Chondrocyte (in vitro differentiated cells): ENCODE measurements at regions not wholly inside any gene's neighbourhood (a gene's known extent, or its start where the extent isn't known, plus 50 kb on each side); places are given as distances from the start of the nearest gene placed in this dataset.

ENCODE experiments used
- DNase-seq: peaks from one replicate; pipeline ENCODE4 v3.0.0; 2021; ENCODE audit warnings: mixed read lengths, low spot score
- H3K27ac Mint-ChIP-seq: one replicate; pipeline ENCODE4 v1.8.0; 2021; ENCODE audit warnings: mild to moderate bottlenecking, moderate library complexity, mixed read lengths; ENCODE audit not compliant: unreplicated experiment
- H3K27me3 Mint-ChIP-seq: 2 replicates; pipeline ENCODE4 v1.8.0; 2021; ENCODE audit warnings: low read depth, mixed read lengths
- H3K36me3 Mint-ChIP-seq: 2 replicates; pipeline ENCODE4 v1.8.0; 2021; ENCODE audit warnings: low read depth, mixed read lengths
- H3K4me1 Mint-ChIP-seq: 2 replicates; pipeline ENCODE4 v1.8.0; 2021; ENCODE audit warnings: low read depth, mild to moderate bottlenecking, mixed read lengths
- H3K4me3 Mint-ChIP-seq: one replicate; pipeline ENCODE4 v1.8.0; 2021; ENCODE audit warnings: mild to moderate bottlenecking, moderate library complexity, mixed read lengths; ENCODE audit not compliant: unreplicated experiment
- H3K9me3 Mint-ChIP-seq: 2 replicates; pipeline ENCODE4 v1.8.0; 2021; ENCODE audit warnings: low read depth, mixed read lengths
- CTCF ChIP-seq: fragments of 200-600 bp; sonication (generic); IDR thresholded peaks from 2 replicates; pipeline ENCODE4 v1.5.0; 2021; ENCODE audit warnings: antibody characterized with exemption, mild to moderate bottlenecking, moderate library complexity

- H3K36me3 Mint-ChIP-seq = no peaks in the 10 kb centered on the region
- TF ChIP-seq CTCF = no peak
- no peak overlapping the region for H3K4me3 Mint-ChIP-seq
- no peak overlapping the region for H3K27ac Mint-ChIP-seq
- H3K27me3 Mint-ChIP-seq = peaks cover 38% of the 10 kb centered on the region
- H3K9me3 Mint-ChIP-seq = no peaks in the 10 kb centered on the region
- DNase-seq = no peak
- H3K4me1 Mint-ChIP-seq = no peaks in the 10 kb centered on the region
These were observed 63.5 kb upstream of the DRD2 start for GRCh38 chr11:113538451-113539412.

- no peak overlapping the region for H3K4me3 Mint-ChIP-seq
- no peak overlapping the region for H3K27ac Mint-ChIP-seq
- H3K27me3 Mint-ChIP-seq = peaks cover 36% of the 10 kb centered on the region
- peaks cover 10% of the 10 kb centered on the region for H3K4me1 Mint-ChIP-seq
- TF ChIP-seq CTCF = no peak
- no peaks in the 10 kb centered on the region for H3K9me3 Mint-ChIP-seq
- no peak for DNase-seq
- H3K36me3 Mint-ChIP-seq = no peaks in the 10 kb centered on the region
These were observed 59.4 kb upstream of the DRD2 start for GRCh38 chr11:113534625-113535024.

- no peak overlapping the region for H3K4me3 Mint-ChIP-seq
- TF ChIP-seq CTCF = no peak
- no peaks in the 10 kb centered on the region for H3K9me3 Mint-ChIP-seq
- no peaks in the 10 kb centered on the region for H3K36me3 Mint-ChIP-seq
- no peak for DNase-seq
- peaks cover 35% of the 10 kb centered on the region for H3K27me3 Mint-ChIP-seq
- peaks cover 21% of the 10 kb centered on the region for H3K4me1 Mint-ChIP-seq
- H3K27ac Mint-ChIP-seq = no peak overlapping the region
These were observed 58.2 kb upstream of the DRD2 start for GRCh38 chr11:113533425-113533698.

- peak; percentile 94 for TF ChIP-seq CTCF
- Mint-ChIP-seq H3K4me3 (no peak overlapping the region), H3K27me3 (peaks cover 32% of the 10 kb centered on the region), H3K4me1 (peaks cover 21% of the 10 kb centered on the region), H3K36me3 (no peaks in the 10 kb centered on the region), H3K9me3 (no peaks in the 10 kb centered on the region), H3K27ac (no peak overlapping the region)
- DNase-seq = no peak
These were observed 57.7 kb upstream of the DRD2 start for GRCh38 chr11:113532697-113533424.

- no peak overlapping the region for H3K27ac Mint-ChIP-seq
- TF ChIP-seq CTCF = no peak
- H3K36me3 Mint-ChIP-seq = no peaks in the 10 kb centered on the region
- H3K9me3 Mint-ChIP-seq = no peaks in the 10 kb centered on the region
- no peak for DNase-seq
- no peak overlapping the region for H3K4me3 Mint-ChIP-seq
- H3K27me3 Mint-ChIP-seq = peaks cover 26% of the 10 kb centered on the region
- H3K4me1 Mint-ChIP-seq = peaks cover 21% of the 10 kb centered on the region
These were observed 56.6 kb upstream of the DRD2 start for GRCh38 chr11:113531575-113532451.
